Bronchial epithelial cell (primary cell): ENCODE measurements at regions not wholly inside any gene's neighbourhood (a gene's known extent, or its start where the extent isn't known, plus 50 kb on each side); places are given as distances from the start of the nearest gene placed in this dataset.

Source experiments
- DNase-seq: peaks from one replicate; pipeline ENCODE4 v3.0.0-alpha.2; 2010; ENCODE audit warnings: low read depth
- FAIRE-seq: peaks from 2 replicates; lab custom pipeline; 2011; peaks lifted over from hg19 to GRCh38; lab: Jason Lieb, UNC
- H3K27me3 ChIP-seq: 2 replicates; pipeline ENCODE4 v1.5.1; 2011; ENCODE audit warnings: low read length; ENCODE audit not compliant: control insufficient read depth, insufficient read depth
- H3K36me3 ChIP-seq: 2 replicates; pipeline ENCODE4 v1.5.1; 2011; ENCODE audit warnings: low read length; ENCODE audit not compliant: control insufficient read depth, insufficient read depth
- H3K4me3 ChIP-seq: 2 replicates; pipeline ENCODE4 v1.5.1; 2011; ENCODE audit warnings: mild to moderate bottlenecking, low read depth, low read length, control low read depth
- TF ChIP-seq, protein P1 (sequence below): IDR thresholded peaks from 2 replicates; pipeline ENCODE4 v1.5.1; 2011; ENCODE audit warnings: mild to moderate bottlenecking, moderate library complexity, low read length, control low read depth, inconsistent platforms; ENCODE audit not compliant: insufficient read depth, severe bottlenecking

DNA sequence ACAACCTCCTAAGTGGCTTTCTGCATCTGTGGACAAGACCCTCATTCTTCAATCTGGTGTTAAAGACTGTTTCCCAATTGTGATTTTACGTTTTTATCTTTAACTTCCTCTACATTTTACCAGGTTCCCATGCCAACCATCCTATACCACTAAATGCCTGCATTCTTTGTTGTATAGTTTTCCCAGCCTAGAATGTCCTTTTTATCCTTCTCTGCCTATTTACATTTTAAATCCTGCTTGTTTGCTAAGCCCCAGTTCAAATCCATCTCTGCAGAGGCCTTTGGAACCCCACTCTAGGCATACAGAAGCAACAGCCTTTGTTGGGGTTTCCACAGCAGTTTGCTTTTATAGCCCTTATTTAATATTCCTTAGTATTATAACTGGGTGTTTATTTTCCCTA, 325.1 kb upstream of the DDHD1 start:
- no peak overlapping the region for H3K4me3 ChIP-seq
- no peak for FAIRE-seq
- no peaks in the 10 kb centered on the region for H3K27me3 ChIP-seq
- no peak for DNase-seq
- H3K36me3 ChIP-seq, result no peaks in the 10 kb centered on the region
- TF ChIP-seq, protein P1, sequence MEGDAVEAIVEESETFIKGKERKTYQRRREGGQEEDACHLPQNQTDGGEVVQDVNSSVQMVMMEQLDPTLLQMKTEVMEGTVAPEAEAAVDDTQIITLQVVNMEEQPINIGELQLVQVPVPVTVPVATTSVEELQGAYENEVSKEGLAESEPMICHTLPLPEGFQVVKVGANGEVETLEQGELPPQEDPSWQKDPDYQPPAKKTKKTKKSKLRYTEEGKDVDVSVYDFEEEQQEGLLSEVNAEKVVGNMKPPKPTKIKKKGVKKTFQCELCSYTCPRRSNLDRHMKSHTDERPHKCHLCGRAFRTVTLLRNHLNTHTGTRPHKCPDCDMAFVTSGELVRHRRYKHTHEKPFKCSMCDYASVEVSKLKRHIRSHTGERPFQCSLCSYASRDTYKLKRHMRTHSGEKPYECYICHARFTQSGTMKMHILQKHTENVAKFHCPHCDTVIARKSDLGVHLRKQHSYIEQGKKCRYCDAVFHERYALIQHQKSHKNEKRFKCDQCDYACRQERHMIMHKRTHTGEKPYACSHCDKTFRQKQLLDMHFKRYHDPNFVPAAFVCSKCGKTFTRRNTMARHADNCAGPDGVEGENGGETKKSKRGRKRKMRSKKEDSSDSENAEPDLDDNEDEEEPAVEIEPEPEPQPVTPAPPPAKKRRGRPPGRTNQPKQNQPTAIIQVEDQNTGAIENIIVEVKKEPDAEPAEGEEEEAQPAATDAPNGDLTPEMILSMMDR, result no peak

DNA sequence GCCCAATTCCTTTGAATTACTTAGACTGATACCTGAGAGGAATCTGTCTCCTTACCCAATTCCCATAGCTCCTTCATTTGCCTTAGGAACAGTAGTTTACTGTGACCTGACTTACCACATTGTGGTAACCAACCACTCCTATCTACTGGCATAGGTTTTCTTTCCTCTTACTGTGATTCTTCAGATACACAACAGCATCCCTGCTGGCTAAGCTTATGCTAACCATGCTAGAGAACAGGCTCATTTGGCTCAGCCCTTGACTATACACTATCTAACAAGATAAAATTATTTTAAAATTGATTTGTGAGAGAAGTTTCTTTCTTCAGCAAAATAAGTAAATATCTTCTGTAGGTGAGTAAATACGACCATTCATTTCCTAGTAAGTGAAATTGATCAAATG, 320.4 kb upstream of the DDHD1 start:
- DNase-seq (no peak), FAIRE-seq (no peak)
- Histone ChIP-seq H3K36me3 (no peaks in the 10 kb centered on the region), H3K4me3 (no peak overlapping the region), H3K27me3 (no peaks in the 10 kb centered on the region)
- TF ChIP-seq, protein P1, result no peak

DNA sequence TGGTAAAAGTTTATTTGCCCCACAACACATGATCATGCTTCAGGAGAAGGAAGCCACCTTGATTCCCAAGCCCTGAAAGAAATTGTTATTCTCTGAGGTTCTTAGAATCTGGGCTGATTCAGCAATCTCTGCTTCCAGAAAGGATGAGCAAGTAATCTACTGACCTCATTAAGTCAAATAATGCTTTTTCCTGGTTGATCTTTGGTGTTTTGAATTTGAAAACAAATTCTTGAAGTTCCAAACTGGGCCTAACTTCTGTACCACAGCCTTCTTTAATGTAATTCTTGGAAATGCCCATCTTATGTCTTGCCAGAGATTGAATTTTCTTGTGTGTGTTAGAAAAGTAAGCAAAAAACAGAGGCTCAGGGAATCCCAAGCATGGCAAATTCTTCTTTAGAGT, 319.2 kb upstream of the DDHD1 start:
- Histone ChIP-seq H3K4me3 (no peak overlapping the region), H3K36me3 (no peaks in the 10 kb centered on the region), H3K27me3 (no peaks in the 10 kb centered on the region)
- DNase-seq, result no peak
- TF ChIP-seq, protein P1, result no peak
- no peak for FAIRE-seq

DNA sequence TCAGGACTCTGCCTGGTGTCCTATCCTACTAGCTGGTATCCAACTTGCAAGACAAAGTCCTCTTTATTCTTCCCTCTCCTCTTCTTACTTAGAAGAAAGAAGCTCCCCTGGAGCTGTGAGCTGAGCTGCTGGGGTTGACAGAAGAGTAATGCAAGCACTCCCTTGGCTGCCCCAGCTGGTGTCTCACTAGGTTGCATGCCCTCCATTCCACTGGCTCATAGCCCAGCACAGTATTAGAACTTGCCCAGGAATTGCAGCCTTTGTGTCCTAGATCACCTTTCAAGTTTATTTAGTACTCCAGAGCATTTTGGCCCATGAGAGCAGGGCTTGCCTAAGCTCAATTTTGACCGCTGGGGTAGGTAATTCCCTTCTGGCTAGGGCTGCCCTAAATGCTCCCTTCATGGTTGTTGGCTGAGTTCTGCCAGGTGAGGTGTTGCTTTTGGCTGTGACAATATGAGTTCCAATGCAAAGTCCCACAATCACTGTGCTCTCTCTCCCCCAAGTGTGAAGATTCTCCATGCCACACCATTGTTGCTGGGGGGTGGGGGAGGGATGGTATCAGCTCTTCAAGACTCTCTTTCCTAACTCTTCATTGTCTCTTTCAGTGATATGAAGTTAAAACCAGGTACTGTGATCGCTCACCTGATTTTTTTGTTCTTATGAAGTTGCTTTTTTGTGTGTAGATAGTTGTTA, 317.4 kb upstream of the DDHD1 start:
- no peaks in the 10 kb centered on the region for H3K36me3 ChIP-seq
- no peaks in the 10 kb centered on the region for H3K27me3 ChIP-seq
- peak; percentile 20 for DNase-seq
- TF ChIP-seq, protein P1, result no peak
- no peak for FAIRE-seq
- H3K4me3 ChIP-seq, result no peak overlapping the region

DNA sequence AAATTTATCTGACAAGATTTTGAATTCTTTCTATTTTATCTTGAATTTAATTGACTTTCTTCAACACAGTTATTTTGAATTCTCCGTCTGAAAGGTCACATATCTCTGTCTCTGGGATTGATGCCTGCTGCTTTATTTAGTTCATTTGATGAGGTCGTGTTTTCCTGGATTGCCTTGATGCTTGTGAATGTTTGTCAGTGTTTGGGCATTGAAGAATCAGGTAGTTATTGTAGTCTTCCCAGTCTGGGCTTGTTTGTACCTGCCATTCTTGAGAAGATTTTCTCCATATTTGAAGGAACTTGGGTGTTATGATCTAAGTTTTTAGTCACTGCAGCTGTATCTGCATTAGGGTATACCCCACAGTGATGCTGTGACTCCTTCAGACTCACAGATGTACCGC, 315.8 kb upstream of the DDHD1 start:
- peak; percentile 48 for DNase-seq
- TF ChIP-seq, protein P1, result no peak
- Histone ChIP-seq H3K36me3 (no peaks in the 10 kb centered on the region), H3K4me3 (no peak overlapping the region), H3K27me3 (no peaks in the 10 kb centered on the region)
- FAIRE-seq, result no peak

DNA sequence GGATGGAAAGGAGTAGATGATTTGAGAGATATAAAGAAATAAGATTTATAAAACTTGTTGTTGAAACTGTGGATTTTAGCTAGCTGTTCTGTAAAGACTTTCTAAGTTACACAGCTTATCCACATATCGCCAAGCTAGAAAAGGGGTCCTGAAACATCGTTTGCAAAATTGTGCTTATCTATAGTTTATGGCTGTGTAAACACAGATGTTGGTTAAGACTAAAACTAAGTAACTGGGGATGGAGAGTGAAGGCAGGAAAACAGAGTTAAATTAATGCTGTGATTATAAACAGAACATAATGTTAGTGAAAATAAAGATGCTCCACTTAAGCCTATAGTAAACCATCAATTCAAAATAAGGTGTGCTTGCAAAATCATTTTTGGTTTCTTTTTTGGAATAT, 311.3 kb upstream of the DDHD1 start:
- TF ChIP-seq, protein P1, result no peak
- no peak for FAIRE-seq
- H3K4me3 ChIP-seq, result no peak overlapping the region
- no peaks in the 10 kb centered on the region for H3K36me3 ChIP-seq
- DNase-seq, result no peak
- H3K27me3 ChIP-seq, result no peaks in the 10 kb centered on the region
